Lung microvascular endothelial cell (primary cell): ENCODE measurements at regions not wholly inside any gene's neighbourhood (a gene's known extent, or its start where the extent isn't known, plus 50 kb on each side); places are given as distances from the start of the nearest gene placed in this dataset.

Source experiments
- DNase-seq, 2 donors: peaks; one replicate each; pipeline versions ENCODE4 v3.0.0 to v3.0.0-alpha.2; 2010; ENCODE audit warnings: low read depth in 2 of 2

DNA sequence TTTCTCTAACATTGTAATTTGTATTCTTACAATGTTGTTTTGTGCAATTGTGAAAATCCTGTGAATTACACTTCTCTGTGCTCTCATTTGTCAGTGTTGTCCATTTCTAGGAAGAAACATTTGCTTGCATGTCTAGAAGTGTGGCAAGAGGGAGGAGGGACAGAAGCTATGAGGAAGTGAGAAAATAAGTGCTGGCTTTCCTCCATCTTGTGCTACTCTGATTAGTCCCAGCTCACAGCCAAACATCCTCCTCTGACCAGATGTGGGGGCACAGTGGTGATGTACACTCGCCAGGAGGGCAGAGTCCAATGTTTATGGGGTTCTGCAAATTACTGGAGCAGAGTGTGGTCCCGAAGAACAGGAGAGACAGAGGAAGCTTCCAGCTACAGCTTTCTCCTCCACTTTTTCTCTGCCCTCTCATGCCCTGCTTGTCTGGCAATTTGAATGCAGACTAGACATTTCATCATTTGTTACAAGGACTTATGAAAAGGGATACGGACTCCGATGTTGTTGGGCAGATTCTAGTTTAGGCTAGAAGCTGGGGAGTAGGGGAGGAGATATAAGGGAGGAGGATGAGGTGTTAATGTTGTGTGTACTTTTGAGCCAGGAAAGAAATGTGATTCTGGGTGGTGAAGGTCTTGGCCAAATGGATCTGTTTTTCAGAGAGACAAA lies 131.0 kb upstream of the C1GALT1 start:
- no peak for DNase-seq

DNA sequence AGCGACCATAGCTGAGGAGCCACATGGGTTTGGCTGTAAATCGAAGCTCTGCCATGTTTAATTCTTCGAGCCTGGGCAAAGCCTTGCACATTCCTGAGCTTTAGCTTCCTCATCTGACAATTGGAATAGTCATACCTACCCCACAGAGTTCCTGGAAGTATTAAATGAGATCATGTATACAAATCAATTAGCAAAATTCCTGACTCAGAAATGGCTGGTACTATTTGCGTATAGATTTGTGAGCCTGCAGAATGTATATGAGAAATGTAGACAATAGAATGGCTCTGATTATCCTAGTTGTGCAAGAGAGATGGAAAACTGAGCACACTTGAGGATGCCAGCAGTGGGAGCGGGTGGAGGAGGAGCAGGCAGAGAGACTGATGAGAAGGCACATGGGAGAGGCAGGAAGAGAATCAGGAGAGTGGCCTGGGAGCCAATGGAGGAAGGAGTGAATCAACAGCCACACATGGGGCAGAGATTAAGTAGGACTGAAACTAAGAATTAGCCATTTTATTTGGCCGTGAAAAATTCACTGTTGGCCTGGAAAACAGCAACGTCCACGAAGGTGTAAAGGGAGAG lies 128.0 kb upstream of the C1GALT1 start:
- DNase-seq, result no peak

GRCh38 chr7:7060828-7061599 lies 121.3 kb upstream of the C1GALT1 start:
- no peak for DNase-seq

GRCh38 chr7:7077945-7078344 lies 104.4 kb upstream of the C1GALT1 start:
- DNase-seq, result no peak

DNA sequence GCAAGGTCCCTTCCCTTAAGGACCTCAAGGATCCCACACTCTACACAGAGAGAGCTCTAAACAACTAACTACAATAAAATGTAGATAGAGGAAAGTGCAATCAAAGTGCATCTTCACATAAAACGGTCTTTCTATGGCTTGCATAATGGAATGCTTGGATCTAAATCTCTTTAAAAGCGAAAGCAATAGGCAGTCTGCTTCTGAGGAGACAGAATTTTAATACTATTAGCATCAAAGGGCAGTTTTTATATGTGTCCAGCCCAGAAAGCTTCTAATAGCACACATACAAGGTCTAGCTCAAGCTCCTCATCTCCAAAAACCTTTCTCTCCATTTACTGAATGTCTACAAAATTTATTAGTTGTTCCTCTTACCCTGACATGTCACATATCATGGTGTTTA lies 101.5 kb upstream of the C1GALT1 start:
- DNase-seq, result no peak

DNA sequence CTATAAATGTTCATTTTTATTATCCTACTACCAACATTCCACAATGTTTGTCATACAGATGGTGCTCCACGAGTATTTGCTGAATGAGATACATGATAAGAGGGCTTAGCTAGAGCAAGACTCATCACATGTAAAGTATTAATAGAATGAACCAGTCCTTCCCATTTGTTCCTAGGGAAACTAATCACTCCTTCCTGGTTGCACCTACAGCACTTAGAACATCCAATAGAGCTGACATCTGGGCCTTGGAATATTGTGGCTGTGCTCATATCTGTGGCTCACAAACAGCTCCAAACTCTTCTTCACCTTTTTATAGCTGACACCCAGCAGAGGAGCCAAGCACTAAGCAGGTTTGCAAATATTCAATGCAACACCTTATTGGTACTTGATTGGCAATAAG lies 91.9 kb upstream of the C1GALT1 start:
- no peak for DNase-seq

DNA sequence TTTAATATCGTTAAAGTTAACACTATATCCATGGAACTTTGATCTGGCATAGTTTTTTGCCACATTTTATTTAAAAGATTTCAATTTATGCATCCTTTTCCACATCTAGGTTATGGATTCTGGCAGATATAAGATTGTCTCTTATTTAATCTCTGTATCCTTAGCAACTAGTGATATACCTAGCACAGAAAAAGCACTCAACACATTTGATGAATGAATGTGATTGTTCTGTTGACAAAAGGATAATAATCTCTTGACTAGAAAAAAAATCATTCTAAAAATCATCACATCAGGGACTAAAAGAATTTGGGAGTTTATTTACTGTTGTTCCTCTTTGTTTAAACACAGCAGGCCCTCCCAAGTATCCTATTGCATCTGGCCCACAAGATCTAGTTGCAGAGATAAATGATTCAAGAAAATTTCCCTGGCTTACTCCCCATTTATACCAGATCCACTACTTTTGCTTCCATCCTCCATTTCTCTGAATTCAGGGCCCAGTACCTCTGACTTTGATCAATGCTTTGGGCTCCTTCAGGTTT lies 84.0 kb upstream of the C1GALT1 start:
- DNase-seq, result no peak

DNA sequence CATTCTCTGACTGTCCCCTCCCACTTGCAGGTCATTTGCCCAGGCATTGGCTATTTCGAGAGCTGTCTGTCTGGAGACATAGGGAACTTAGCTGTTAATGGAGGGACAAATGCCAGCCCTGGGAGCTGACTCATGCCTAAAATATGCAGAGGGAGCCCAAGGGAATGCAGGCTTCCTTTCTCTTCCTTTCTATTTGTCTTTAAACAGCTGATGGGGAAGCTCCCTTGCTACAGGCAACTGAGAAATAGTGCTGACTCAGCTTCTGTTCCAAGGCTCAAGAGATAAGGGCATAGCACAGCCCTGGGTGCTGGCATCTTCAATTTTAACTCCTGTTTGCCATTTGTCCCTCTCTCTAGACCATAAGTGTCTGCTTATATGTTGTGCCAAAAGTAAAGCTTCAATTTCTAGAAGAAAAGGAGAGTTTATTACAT lies 82.7 kb upstream of the C1GALT1 start:
- DNase-seq, result peak; percentile 72 to 84

DNA sequence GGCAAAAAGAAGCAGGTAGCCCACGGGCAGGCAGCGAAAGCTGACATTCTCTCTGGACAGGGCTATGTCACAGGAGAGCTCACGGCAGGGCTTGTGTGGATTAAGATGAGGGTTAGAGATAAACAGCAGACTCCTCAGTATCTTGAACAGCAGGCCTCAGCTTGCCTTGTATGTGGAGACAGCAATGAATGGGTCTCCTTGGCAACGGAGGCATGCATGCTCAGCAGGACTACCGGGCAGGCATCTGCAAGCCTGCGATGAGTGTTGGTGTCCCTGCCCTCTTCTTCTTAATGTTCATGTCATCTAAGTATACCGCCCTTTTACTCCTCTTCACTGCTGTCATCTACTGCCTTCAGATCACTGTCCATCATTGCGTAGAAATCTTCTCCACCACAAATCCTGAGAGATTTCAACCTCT lies 81.9 kb upstream of the C1GALT1 start:
- DNase-seq, result no peak

DNA sequence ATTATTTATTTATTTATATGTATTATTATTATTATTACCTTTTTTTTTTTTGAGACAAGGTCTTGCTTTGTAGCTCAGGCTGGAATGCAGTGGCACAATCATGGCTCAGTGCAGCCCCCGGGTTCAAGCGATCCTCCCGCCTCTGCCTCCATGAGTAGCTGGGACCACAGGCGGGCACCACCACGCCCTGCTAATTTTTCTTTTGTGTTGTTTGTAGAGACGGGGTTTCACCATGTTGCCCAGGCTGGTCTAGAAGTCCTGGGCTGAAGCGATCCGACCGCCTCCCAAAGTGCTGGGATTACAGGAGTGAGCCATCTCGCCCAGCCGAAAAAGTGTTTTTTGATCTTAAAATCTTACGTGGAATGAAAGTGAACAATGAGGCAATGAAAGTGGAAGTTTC lies 79.4 kb upstream of the C1GALT1 start:
- DNase-seq, result no peak

DNA sequence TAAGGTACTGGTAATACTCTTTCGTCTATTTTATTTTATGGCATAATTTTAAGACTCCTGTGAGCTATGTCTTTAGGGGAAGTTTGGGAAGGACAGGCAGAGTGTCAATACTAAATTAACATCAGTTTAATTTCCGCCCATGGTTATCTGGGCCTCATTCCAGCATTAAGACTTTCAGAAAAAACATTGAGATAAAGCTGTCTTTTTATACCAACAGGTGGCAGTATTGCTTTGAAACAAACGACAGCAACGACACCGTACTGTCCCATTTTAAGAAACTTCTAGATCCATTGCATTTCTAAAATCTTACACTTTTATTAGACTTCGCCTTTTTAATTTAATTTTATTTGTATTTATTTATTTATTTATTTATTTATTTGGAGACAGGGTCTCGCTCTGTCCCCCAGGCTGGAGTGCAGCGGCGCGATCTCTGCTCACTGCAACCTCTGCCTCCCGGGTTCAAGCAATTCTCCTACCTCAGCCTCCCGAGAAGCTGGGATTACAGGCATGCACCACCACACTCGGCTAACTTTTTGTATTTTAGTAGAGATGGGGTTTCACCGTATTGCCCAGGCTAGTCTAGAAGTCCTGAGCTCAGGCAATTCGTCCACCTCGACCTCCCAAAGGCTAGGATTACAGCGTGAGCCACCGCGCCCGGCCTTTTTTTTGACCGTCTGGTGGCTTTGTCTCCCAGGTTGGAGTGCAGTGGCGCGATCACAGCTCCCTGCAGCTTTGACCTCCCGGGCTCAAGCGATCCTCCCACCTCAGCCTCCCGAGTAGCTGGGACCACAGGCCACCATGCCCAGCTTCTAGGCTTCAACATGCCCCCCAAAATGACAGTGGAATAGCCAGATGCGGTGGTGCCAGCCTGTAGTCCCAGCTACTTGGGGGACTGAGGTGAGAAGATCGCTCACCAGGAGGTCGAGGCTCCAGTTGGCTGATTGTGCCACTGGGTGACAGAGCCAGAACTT lies 78.7 kb upstream of the C1GALT1 start:
- DNase-seq, result peak; percentile 77 to 81

DNA sequence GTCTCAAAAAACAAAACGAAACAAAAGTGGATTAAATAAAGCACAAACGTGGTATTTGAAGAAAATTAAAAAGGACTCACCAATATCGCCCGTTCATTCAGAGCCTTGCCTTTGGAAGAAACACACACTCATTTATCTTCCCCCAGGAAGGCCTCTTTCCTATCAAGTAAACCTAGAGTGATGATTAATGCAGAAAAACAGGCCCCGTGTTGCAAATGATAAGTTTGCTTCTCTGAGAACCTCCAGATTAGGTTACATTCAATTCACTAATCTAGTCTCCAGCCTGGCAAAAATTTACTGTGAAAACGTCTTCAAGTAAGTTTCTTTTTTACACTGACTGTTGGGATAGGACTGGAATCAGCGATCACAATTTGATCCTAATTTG lies 78.0 kb upstream of the C1GALT1 start:
- DNase-seq, result no peak

- no peak for DNase-seq
Observed at GRCh38 chr7:7104971-7105370, 77.4 kb upstream of the C1GALT1 start.

- no peak for DNase-seq
Observed at GRCh38 chr7:7105800-7106582, 76.4 kb upstream of the C1GALT1 start.

DNA sequence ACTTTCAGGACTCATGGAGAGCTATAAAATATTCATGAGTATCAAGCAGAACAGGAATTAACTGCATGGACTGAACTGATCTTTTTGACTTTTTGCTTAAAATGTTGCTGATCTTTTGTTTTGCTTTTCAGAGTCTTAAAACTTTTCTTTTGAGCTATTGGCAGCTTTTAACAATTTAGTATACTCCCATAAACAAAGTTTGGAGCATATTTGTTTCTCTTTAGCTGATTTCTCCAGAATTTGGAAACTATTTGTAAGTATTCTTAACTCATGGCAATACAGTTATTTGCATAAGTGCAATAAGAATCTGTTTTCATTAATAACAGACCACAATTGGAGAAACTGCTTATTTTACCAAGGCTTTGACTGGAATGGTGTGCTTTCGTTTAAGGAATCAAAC lies 73.4 kb upstream of the C1GALT1 start:
- no peak for DNase-seq

GRCh38 chr7:7109934-7110333 lies 72.4 kb upstream of the C1GALT1 start:
- DNase-seq, result no peak

- DNase-seq, result no peak
Observed at GRCh38 chr7:7110706-7111105, 71.6 kb upstream of the C1GALT1 start.

DNA sequence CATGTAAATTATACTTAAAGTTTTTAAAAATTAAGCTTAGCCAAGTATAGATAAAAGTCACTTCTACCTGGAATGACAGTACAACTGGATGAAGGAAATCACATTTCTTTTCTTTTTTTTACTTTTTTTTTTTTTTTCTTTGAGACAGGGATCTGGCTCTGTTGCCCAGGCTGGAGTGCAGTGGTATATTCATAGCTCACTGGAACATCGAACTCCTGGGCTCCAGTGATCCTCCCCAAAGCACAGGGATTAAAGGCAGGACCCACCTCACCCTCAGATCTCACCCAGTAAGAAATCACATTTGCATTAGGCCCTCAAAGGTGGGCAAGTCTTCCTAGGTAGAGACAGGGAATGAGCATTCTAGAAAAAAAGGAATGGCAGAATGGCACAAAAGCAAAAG lies 69.5 kb upstream of the C1GALT1 start:
- DNase-seq, result no peak

DNA sequence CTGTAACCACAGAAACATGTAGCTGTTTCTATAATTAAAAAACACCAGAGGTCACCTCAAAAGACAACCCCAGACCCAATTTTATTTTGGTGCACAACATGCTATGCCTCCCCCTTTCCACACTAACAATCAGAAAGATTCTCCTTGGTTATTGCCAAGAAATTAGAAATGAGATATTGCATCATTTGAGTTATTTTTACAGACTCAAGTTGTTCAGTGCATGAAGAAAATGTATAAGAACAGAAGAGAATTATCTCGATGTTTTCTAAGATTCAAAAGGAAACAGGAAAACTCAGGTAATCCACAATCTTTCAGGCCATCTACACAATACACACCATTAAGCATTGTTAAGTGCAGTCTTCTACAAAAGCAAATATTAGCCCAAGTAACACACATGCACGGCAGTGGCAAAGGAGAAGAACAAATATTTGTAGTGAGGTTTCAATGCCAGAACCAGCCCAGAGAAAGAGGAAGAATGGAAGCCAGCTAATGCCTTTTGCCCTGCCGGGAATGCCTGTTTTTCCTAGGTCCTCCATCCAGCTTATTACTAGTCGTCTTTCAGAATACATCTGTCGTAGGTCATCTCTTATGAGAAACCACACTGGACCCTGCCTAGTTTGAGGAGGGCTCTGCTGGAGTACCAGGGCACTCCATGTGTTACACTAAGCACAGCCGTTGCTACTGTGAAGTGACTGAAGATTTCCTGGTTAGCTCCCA lies 67.6 kb upstream of the C1GALT1 start:
- DNase-seq, result no peak
